HepG2 (cell line): ENCODE measurements at regions not wholly inside any gene's neighbourhood (a gene's known extent, or its start where the extent isn't known, plus 50 kb on each side); places are given as distances from the start of the nearest gene placed in this dataset.

Source experiments
- ATAC-seq: fragments of 200-7000 bp; cut with Tn5 transposase; 3 replicates; pipeline ENCODE4 v1.9.1; 2020; ENCODE audit warnings: mild to moderate bottlenecking, moderate library complexity
- BruUV-seq: library from RNA; stranded (reverse); fragments of 400-500 nt; replicated peaks from 2 replicates; lab custom pipeline; 2021; lab: Mats Ljungman, UMichigan
- CTCF ChIA-PET: fragments of 300-600 bp; formaldehyde crosslinking; extraction: SDS; loops from one replicate; lab custom pipeline; 2021; ENCODE audit warnings: low total read pairs, inconsistent platforms, low intra/inter-chr PET ratio; lab: Yijun Ruan, JAX
- POLR2A ChIA-PET: fragments of 350-600 bp; sonication (Branson Sonifier 250); formaldehyde crosslinking; loops from one replicate; lab custom pipeline; 2020; ENCODE audit warnings: antibody characterized with exemption, inconsistent platforms; lab: Yijun Ruan, JAX
- DNase-seq: peaks from one replicate; pipeline ENCODE4 v3.0.0-alpha.2; 2015; ENCODE audit warnings: low spot score
- FAIRE-seq: peaks from 3 replicates; lab custom pipeline; 2011; peaks lifted over from hg19 to GRCh38; lab: Jason Lieb, UNC
- H2AFZ ChIP-seq: one replicate; pipeline ENCODE4 v1.6.1; 2011; ENCODE audit warnings: low read length, inconsistent platforms
- H3K27ac ChIP-seq: fragments of 300-600 bp; 3 replicates; pipeline ENCODE4 v1.8.0; 2011; ENCODE audit warnings: mixed run types, mild to moderate bottlenecking, mixed read lengths, low read length, inconsistent platforms; ENCODE audit not compliant: insufficient read depth; ENCODE audit errors: extremely low read length
- H3K27me3 ChIP-seq, 2 experiments: fragments of 200-600 bp in 1 of 2; 2 replicates in 1 of 2; 3 replicates in 1 of 2; pipeline versions ENCODE4 v1.6.0 to v1.8.0; 2011; ENCODE audit warnings: low read length in 2 of 2, mild to moderate bottlenecking in 2 of 2, moderate library complexity in 2 of 2, inconsistent platforms in 1 of 2; ENCODE audit not compliant: insufficient read depth in 2 of 2, control insufficient read depth in 1 of 2
- H3K36me3 ChIP-seq, 2 experiments: fragments of 200-600 bp in 1 of 2; replicated peaks in 1 of 2; 2 replicates in 1 of 2; 3 replicates in 1 of 2; pipeline versions ENCODE4 v1.5.1 to v1.8.0; 2011; ENCODE audit warnings: low read length in 2 of 2, inconsistent platforms in 1 of 2; ENCODE audit not compliant: insufficient read depth in 2 of 2, control insufficient read depth in 1 of 2
- H3K4me1 ChIP-seq: 2 replicates; pipeline ENCODE4 v1.5.1; 2012; ENCODE audit warnings: low read length, inconsistent platforms; ENCODE audit not compliant: insufficient read depth
- H3K4me2 ChIP-seq: 2 replicates; pipeline ENCODE4 v1.6.0; 2011; ENCODE audit warnings: low read depth, low read length, inconsistent platforms
- H3K4me3 ChIP-seq, 3 experiments: fragments of 200-600 bp in 1 of 3; sonication (generic), shearing (Covaris generic) in 1 of 3; replicated peaks in 1 of 3; 2 replicates each; pipeline ENCODE4 v1.5.1; 2011 to 2016; ENCODE audit warnings: low read length in 3 of 3, inconsistent platforms in 2 of 3, low read depth in 2 of 3, mild to moderate bottlenecking in 2 of 3, control low read depth in 1 of 3, mixed read lengths in 1 of 3; ENCODE audit not compliant: insufficient read depth in 1 of 3
- H3K79me2 ChIP-seq: one replicate; pipeline ENCODE4 v1.6.1; 2011; ENCODE audit warnings: low read length, inconsistent platforms; ENCODE audit not compliant: insufficient read depth
- H3K9ac ChIP-seq: 2 replicates; pipeline ENCODE4 v1.6.0; 2011; ENCODE audit warnings: mild to moderate bottlenecking, low read depth, low read length, inconsistent platforms; ENCODE audit not compliant: insufficient read depth
- H3K9me3 ChIP-seq: 2 replicates; pipeline ENCODE4 v1.5.1; 2012; ENCODE audit warnings: mild to moderate bottlenecking, low read length
- H4K20me1 ChIP-seq: 2 replicates; pipeline ENCODE4 v1.6.0; 2011; ENCODE audit warnings: inconsistent platforms, mild to moderate bottlenecking, low read length, moderate library complexity; ENCODE audit not compliant: insufficient read depth
- ATF2 ChIP-seq: sonication (generic); formaldehyde crosslinking; IDR thresholded peaks from 2 replicates; pipeline ENCODE4 v1.4.0; 2020; ENCODE audit warnings: missing genetic modification reagents
- CC2D1A ChIP-seq: sonication (generic); formaldehyde crosslinking; IDR thresholded peaks from 2 replicates; pipeline ENCODE4 v1.8.1; 2023; ENCODE audit warnings: mild to moderate bottlenecking, missing genetic modification reagents
- ELF4 ChIP-seq: sonication (generic); formaldehyde crosslinking; IDR thresholded peaks from 2 replicates; pipeline ENCODE4 v1.5.0; 2020; ENCODE audit warnings: missing genetic modification reagents, mild to moderate bottlenecking, moderate library complexity, borderline replicate concordance
- GATA4 ChIP-seq: sonication (generic); IDR thresholded peaks from 2 replicates; pipeline ENCODE4 v1.6.1; 2016; ENCODE audit warnings: antibody characterized with exemption, low read depth, borderline replicate concordance
- HES4 ChIP-seq: sonication (generic); formaldehyde crosslinking; IDR thresholded peaks from 2 replicates; pipeline ENCODE4 v1.9.0; 2021; ENCODE audit warnings: mild to moderate bottlenecking, missing genetic modification reagents, borderline replicate concordance
- KDM4B ChIP-seq: sonication (generic); formaldehyde crosslinking; IDR thresholded peaks from 2 replicates; pipeline ENCODE4 v1.4.0; 2020; ENCODE audit warnings: missing genetic modification reagents
- MAZ ChIP-seq, 2 experiments: sonication (generic) in 1 of 2; formaldehyde crosslinking in 1 of 2; IDR thresholded peaks; 2 replicates each; pipeline versions ENCODE4 v1.5.0 to v1.6.1; 2012 to 2020; ENCODE audit warnings: low read depth in 2 of 2, mild to moderate bottlenecking in 2 of 2, borderline replicate concordance in 1 of 2, improper control_type of control experiment in 1 of 2, low read length in 1 of 2, missing genetic modification reagents in 1 of 2, moderate library complexity in 1 of 2
- PHB2 ChIP-seq: fragments of 450-650 bp; IDR thresholded peaks from 2 replicates; pipeline ENCODE4 v1.6.1; 2018; ENCODE audit not compliant: partially characterized antibody
- PHF5A ChIP-seq: IDR thresholded peaks from one replicate; pipeline ENCODE4 v1.6.1; 2018; ENCODE audit warnings: low read depth, missing genetic modification reagents; ENCODE audit not compliant: unreplicated experiment
- RELA ChIP-seq: sonication (generic); formaldehyde crosslinking; IDR thresholded peaks from 2 replicates; pipeline ENCODE4 v1.4.0; 2020; ENCODE audit warnings: missing genetic modification reagents
- RFX3 ChIP-seq: IDR thresholded peaks from 2 replicates; pipeline ENCODE4 v1.6.1; 2016; ENCODE audit warnings: missing biosample characterization, missing genetic modification reagents
- SAP130 ChIP-seq: IDR thresholded peaks from 2 replicates; pipeline ENCODE4 v1.6.1; 2016; ENCODE audit warnings: low read depth
- SOX5 ChIP-seq: IDR thresholded peaks from 2 replicates; pipeline ENCODE4 v1.6.1; 2016; ENCODE audit warnings: borderline replicate concordance
- SRSF1 ChIP-seq: fragments of 200-400 bp; formaldehyde crosslinking; optimal IDR thresholded peaks from 2 replicates; pipeline ENCODE3; 2017; ENCODE audit warnings: mild to moderate bottlenecking, low read depth, low read length, moderate library complexity
- XRCC5 ChIP-seq: fragments of 200-400 bp; formaldehyde crosslinking; optimal IDR thresholded peaks from 2 replicates; pipeline ENCODE3; 2017; ENCODE audit warnings: mild to moderate bottlenecking, low read length
- ZBED4 ChIP-seq: sonication (generic); formaldehyde crosslinking; IDR thresholded peaks from 2 replicates; pipeline ENCODE4 v1.4.0; 2020; ENCODE audit warnings: missing genetic modification reagents, borderline replicate concordance
- ZFP36L2 ChIP-seq: sonication (generic); formaldehyde crosslinking; IDR thresholded peaks from 2 replicates; pipeline ENCODE4 v1.4.0; 2020; ENCODE audit warnings: missing genetic modification reagents
- ZNF10 ChIP-seq: sonication (generic); formaldehyde crosslinking; IDR thresholded peaks from 2 replicates; pipeline ENCODE4 v1.4.0; 2020; ENCODE audit warnings: mild to moderate bottlenecking, low read depth, missing genetic modification reagents, borderline replicate concordance
- WGBS: methylation state at CpG from one replicate; pipeline ENCODE4 v1.1.6; 2017; ENCODE audit warnings: low lambda C conversion rate; 5-methylcytosine and 5-hydroxymethylcytosine counted together
- in situ Hi-C: cut with HindIII; loops from 2 replicates; pipeline ENCODE4 v1.10.0; 2017; ENCODE audit warnings: low pct_unique_long_range_greater_than_20kb; ENCODE audit not compliant: extremely low pct_ligation_motif_present
- intact Hi-C: fragments of 100-400 bp; cut with micrococcal nuclease; formaldehyde crosslinking; loops from one replicate; pipeline ENCODE4 v1.10.0; 2022; ENCODE audit not compliant: unreplicated experiment
- TF ChIP-seq, protein P1 (sequence below): sonication (generic); formaldehyde crosslinking; IDR thresholded peaks from 2 replicates; pipeline ENCODE4 v1.8.0; 2022; ENCODE audit warnings: mild to moderate bottlenecking, missing genetic modification reagents; ENCODE audit not compliant: insufficient replicate concordance

DNA sequence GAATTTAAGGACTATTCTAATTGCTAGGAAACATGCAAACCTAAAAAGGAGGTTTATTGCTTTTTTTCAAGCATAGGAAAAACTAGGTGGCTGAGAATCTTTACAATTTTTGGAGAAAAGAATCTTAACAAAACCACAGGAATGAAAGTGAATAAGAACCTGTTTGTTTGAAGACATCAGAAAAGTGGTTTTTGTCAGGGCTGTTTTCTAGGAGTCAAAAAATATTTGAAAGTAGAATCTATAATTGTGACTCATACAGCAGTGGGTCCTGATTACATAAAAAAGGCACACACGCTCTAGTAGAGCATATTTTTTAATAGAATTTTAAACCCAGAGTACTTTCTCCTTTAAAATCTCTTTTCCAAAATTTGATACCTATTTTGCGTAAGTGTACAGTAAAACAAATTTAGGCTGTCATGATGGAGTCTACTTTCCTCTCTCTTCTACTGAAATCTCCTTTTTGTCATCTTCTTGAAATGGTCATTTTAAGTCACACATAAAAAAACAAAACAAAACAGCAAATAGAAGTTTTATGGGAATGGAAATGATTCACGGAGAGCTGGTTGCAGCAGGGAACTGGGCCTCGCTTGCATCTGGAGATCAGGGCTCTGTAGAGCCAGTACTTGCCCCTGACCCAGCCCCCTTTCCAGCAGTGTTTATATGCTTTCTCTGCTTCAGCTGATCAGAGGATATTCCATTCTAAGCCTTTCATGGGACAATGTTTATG lies 59.1 kb upstream of the PELI1 start:
- BruUV-seq, result no TSS peak
- no peaks in the 10 kb centered on the region for H3K4me1 ChIP-seq
- no peak overlapping the region for H3K4me2 ChIP-seq
- no peak overlapping the region for H2AFZ ChIP-seq
- peaks cover 0 to 5% of the 10 kb centered on the region in 2 experiments; a peak in 2 of 5 replicates for H3K27me3 ChIP-seq
- no peaks in the 10 kb centered on the region for H3K9me3 ChIP-seq
- POLR2A ChIA-PET, result no interaction called here
- intact Hi-C loops (no loop called here), in situ Hi-C loops (no loop called here)
- DNase-seq (no peak), ATAC-seq (no peak), FAIRE-seq (no peak)
- no peak overlapping the region for H3K27ac ChIP-seq
- CTCF ChIA-PET, result no interaction called here
- H3K4me3 ChIP-seq, result no peak overlapping the region
- no peaks in the 10 kb centered on the region for H3K36me3 ChIP-seq
- 68% methylated on average over 4 of the region's 4 CpGs for WGBS
- no peak for TF ChIP-seq ZFP36L2
- TF ChIP-seq PHF5A, result no peak
- no peak for TF ChIP-seq XRCC5
- no peak for TF ChIP-seq SAP130 (CRISPR knock-in tag)
- no peak for TF ChIP-seq ATF2 (CRISPR knock-in tag)
- no peak for TF ChIP-seq RFX3 (CRISPR knock-in tag)
- TF ChIP-seq ELF4 (CRISPR knock-in tag), result no peak
- no peak for TF ChIP-seq CC2D1A (CRISPR knock-in tag)
- no peak for TF ChIP-seq ZNF10 (CRISPR knock-in tag)
- no peak for TF ChIP-seq GATA4
- no peak for TF ChIP-seq RELA (CRISPR knock-in tag)
- no peak for TF ChIP-seq ZBED4 (CRISPR knock-in tag)
- no peak for TF ChIP-seq KDM4B (CRISPR knock-in tag)
- TF ChIP-seq MAZ (IDR thresholded peaks at IDR 0.05; ENCODE audit: borderline replicate concordance, low read depth, low read length), result no peak
- TF ChIP-seq MAZ (CRISPR knock-in tag; IDR thresholded peaks at IDR 0.05; ENCODE audit: low read depth), result no peak
- no peak for TF ChIP-seq SRSF1
- TF ChIP-seq, protein P1, sequence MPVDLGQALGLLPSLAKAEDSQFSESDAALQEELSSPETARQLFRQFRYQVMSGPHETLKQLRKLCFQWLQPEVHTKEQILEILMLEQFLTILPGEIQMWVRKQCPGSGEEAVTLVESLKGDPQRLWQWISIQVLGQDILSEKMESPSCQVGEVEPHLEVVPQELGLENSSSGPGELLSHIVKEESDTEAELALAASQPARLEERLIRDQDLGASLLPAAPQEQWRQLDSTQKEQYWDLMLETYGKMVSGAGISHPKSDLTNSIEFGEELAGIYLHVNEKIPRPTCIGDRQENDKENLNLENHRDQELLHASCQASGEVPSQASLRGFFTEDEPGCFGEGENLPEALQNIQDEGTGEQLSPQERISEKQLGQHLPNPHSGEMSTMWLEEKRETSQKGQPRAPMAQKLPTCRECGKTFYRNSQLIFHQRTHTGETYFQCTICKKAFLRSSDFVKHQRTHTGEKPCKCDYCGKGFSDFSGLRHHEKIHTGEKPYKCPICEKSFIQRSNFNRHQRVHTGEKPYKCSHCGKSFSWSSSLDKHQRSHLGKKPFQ, result no peak
- no peak for TF ChIP-seq SOX5 (CRISPR knock-in tag)
- TF ChIP-seq PHB2, result no peak
- TF ChIP-seq HES4, result no peak
- H4K20me1 ChIP-seq, result no peaks in the 10 kb centered on the region
- no peak overlapping the region for H3K9ac ChIP-seq
- H3K79me2 ChIP-seq, result no peaks in the 10 kb centered on the region
